Activated CD4-positive, alpha-beta T cell treated with anti-CD3 and anti-CD28 coated beads, Interleukin-2, amount 10 ng/mL, durations not matched to agents 24 days and 14 days (primary cell): ENCODE measurements at regions not wholly inside any gene's neighbourhood (a gene's known extent, or its start where the extent isn't known, plus 50 kb on each side); places are given as distances from the start of the nearest gene placed in this dataset.

ENCODE experiments used
- DNase-seq: peaks from one replicate; pipeline ENCODE4 v3.0.0; 2022
- H3K27ac Mint-ChIP-seq: one replicate; pipeline ENCODE4 v1.8.0; 2022; ENCODE audit warnings: mild to moderate bottlenecking, mixed read lengths
- H3K27me3 Mint-ChIP-seq: one replicate; pipeline ENCODE4 v1.8.0; 2022; ENCODE audit warnings: mixed read lengths
- H3K36me3 Mint-ChIP-seq: one replicate; pipeline ENCODE4 v1.8.0; 2022; ENCODE audit warnings: low read depth, mild to moderate bottlenecking, mixed read lengths
- H3K4me1 Mint-ChIP-seq: one replicate; pipeline ENCODE4 v1.8.0; 2021; ENCODE audit warnings: mixed read lengths
- H3K4me3 Mint-ChIP-seq: one replicate; pipeline ENCODE4 v1.8.0; 2022; ENCODE audit warnings: mild to moderate bottlenecking, moderate library complexity, mixed read lengths
- H3K9me3 Mint-ChIP-seq: one replicate; pipeline ENCODE4 v1.8.0; 2021; ENCODE audit warnings: mixed read lengths
- intact Hi-C: fragments of 100-400 bp; cut with micrococcal nuclease; formaldehyde crosslinking; loops from one replicate; pipeline ENCODE4 v1.15.1; 2023

GRCh38 chr7:45975367-45975766 lies 54.3 kb upstream of the IGFBP3 start:
- H3K36me3 Mint-ChIP-seq = no peaks in the 10 kb centered on the region
- intact Hi-C loops = no loop called here

GRCh38 chr7:45974540-45975360 lies 53.7 kb upstream of the IGFBP3 start:
- Mint-ChIP-seq H3K4me3 (no peak overlapping the region), H3K4me1 (peaks cover 4% of the 10 kb centered on the region), H3K27ac (no peak overlapping the region), H3K36me3 (no peaks in the 10 kb centered on the region), H3K9me3 (no peaks in the 10 kb centered on the region), H3K27me3 (no peaks in the 10 kb centered on the region)
- DNase-seq = peak; percentile 34
- intact Hi-C loops = no loop called here

More at GRCh38 chr7:45975367-45975766, 54.3 kb upstream of the IGFBP3 start:
- Mint-ChIP-seq H3K27me3 (no peaks in the 10 kb centered on the region), H3K9me3 (no peaks in the 10 kb centered on the region), H3K4me3 (no peak overlapping the region), H3K4me1 (peaks cover 4% of the 10 kb centered on the region), H3K27ac (no peak overlapping the region)
- no peak for DNase-seq

- DNase-seq = peak; percentile 30
- no peaks in the 10 kb centered on the region for H3K36me3 Mint-ChIP-seq
Measured at GRCh38 chr7:45973725-45974532, 52.9 kb upstream of the IGFBP3 start.

GRCh38 chr7:45972629-45973312 lies 51.7 kb upstream of the IGFBP3 start:
- Mint-ChIP-seq H3K36me3 (no peaks in the 10 kb centered on the region), H3K4me1 (no peaks in the 10 kb centered on the region), H3K27ac (no peak overlapping the region), H3K27me3 (no peaks in the 10 kb centered on the region), H3K9me3 (no peaks in the 10 kb centered on the region), H3K4me3 (no peak overlapping the region)
- intact Hi-C loops = no loop called here
- DNase-seq = peak; percentile 39

More at GRCh38 chr7:45973725-45974532, 52.9 kb upstream of the IGFBP3 start:
- Mint-ChIP-seq H3K27me3 (no peaks in the 10 kb centered on the region), H3K9me3 (no peaks in the 10 kb centered on the region), H3K4me1 (peaks cover 4% of the 10 kb centered on the region), H3K27ac (no peak overlapping the region), H3K4me3 (no peak overlapping the region)
- intact Hi-C loops = no loop called here

- H3K4me3 Mint-ChIP-seq = no peak overlapping the region
- peak; percentile 27 for DNase-seq
- H3K9me3 Mint-ChIP-seq = no peaks in the 10 kb centered on the region
- no peak overlapping the region for H3K27ac Mint-ChIP-seq
- H3K36me3 Mint-ChIP-seq = no peaks in the 10 kb centered on the region
- H3K4me1 Mint-ChIP-seq = no peaks in the 10 kb centered on the region
- no peaks in the 10 kb centered on the region for H3K27me3 Mint-ChIP-seq
- intact Hi-C loops = no loop called here
Measured at GRCh38 chr7:45971661-45972175, 50.6 kb upstream of the IGFBP3 start.

- Mint-ChIP-seq H3K9me3 (no peaks in the 10 kb centered on the region), H3K4me1 (no peaks in the 10 kb centered on the region), H3K27ac (no peak overlapping the region)
Measured at GRCh38 chr7:45971171-45971570, 50.1 kb upstream of the IGFBP3 start.

More at GRCh38 chr7:45971171-45971570, 50.1 kb upstream of the IGFBP3 start:
- Mint-ChIP-seq H3K27me3 (no peaks in the 10 kb centered on the region), H3K36me3 (no peaks in the 10 kb centered on the region), H3K4me3 (no peak overlapping the region)
- intact Hi-C loops = no loop called here
- no peak for DNase-seq
